ENCODE measurements at regions not wholly inside any gene's neighbourhood (a gene's known extent, or its start where the extent isn't known, plus 50 kb on each side); places are given as distances from the start of the nearest gene placed in this dataset.

DNA sequence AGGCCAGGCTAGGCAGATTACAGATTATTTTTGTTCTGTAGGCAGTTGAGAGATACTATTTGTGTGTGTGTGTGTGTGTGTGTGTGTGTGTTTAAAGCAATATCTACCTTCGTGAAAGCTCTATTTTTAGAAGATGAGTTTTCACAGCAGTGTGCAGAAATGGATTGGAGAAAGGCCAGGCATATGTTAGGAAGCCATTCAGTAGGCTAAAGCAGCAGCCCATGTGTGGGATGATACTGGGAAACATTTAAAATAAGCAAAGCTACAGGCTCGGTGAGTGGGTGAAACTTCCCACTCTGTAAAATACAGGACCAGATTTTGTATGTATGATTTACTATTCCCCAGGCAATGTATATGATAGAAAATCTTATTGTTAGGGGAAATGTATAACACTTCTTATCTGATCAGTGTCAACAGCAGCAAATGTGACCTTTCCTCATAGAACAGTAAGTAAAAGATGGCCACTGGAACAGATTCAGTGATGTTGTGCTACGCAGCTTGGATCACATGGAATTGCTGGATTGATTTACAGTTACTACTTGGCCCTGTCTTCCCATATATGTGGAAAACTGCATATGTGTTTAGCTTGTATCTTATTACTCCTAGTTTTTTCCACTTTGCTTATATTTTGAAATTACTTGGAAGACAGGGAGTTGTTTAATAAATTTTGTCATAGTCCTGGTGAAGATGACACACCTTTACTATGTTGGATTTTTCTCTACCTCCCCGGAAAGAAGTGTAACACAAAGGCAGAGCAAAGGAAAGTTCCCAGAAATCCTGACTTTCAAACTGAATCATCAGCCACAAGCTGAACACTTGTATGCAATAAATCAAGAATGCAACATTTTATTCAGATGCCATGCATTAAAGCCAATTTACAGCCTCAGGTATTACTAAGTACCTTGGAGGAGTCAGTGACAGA lies 1077.7 kb upstream of the SEMA6A start:
- TF ChIP-seq, protein P1, sequence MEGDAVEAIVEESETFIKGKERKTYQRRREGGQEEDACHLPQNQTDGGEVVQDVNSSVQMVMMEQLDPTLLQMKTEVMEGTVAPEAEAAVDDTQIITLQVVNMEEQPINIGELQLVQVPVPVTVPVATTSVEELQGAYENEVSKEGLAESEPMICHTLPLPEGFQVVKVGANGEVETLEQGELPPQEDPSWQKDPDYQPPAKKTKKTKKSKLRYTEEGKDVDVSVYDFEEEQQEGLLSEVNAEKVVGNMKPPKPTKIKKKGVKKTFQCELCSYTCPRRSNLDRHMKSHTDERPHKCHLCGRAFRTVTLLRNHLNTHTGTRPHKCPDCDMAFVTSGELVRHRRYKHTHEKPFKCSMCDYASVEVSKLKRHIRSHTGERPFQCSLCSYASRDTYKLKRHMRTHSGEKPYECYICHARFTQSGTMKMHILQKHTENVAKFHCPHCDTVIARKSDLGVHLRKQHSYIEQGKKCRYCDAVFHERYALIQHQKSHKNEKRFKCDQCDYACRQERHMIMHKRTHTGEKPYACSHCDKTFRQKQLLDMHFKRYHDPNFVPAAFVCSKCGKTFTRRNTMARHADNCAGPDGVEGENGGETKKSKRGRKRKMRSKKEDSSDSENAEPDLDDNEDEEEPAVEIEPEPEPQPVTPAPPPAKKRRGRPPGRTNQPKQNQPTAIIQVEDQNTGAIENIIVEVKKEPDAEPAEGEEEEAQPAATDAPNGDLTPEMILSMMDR (IDR thresholded peaks at IDR 0.05; ENCODE audit: borderline replicate concordance, control extremely low read depth, extremely low read depth, insufficient read depth, missing control alignments), result no peak
- in situ Hi-C loops (cut with MboI; ENCODE audit: low sequenced_read_pairs, unreplicated experiment), result no loop called here
- no peak for DNase-seq (ENCODE audit: low spot score)

DNA sequence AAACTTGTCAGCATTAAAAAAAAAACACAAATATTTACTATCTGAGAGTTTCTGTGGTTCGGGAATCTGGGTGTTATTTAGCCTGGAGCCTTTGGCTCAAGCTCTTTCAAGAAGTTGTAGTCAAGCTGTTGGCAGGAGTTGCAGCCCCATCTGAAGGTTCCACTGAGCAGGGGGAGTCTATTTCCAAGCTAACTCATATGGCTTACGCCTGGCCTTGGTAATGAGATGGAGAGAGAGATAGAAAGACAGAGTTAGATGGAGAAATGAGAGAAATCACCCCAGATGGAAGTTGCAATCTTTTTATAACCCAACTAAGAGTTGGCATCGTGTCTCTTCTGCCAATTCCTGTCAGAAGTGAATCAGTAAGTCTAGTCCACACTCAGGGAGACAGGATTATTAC lies 1075.2 kb upstream of the SEMA6A start:
- TF ChIP-seq, protein P1 (IDR thresholded peaks at IDR 0.05; ENCODE audit: borderline replicate concordance, control extremely low read depth, extremely low read depth, insufficient read depth, missing control alignments), result no peak
- in situ Hi-C loops (cut with MboI; ENCODE audit: low sequenced_read_pairs, unreplicated experiment), result no loop called here
- DNase-seq (ENCODE audit: low spot score), result no peak

DNA sequence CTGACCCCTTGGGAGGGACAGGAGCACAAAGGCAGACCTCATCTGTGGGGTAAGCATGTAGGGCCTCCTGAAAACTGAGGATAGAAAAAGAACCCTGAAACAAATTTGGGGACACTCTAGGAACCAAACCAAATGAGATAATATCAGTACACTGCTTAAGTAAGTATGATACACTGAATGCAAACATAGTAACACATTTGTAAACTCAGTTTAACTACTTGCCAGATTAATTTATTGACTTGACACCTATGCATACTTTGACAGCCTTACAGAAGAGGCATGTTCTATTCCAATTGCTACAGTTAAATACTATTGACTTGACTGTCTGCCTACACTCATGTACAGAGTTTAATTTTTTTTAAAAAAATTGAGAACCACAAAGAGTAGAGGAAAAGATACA lies 1070.8 kb upstream of the SEMA6A start:
- TF ChIP-seq, protein P1 (IDR thresholded peaks at IDR 0.05; ENCODE audit: borderline replicate concordance, control extremely low read depth, extremely low read depth, insufficient read depth, missing control alignments), result no peak
- DNase-seq (ENCODE audit: low spot score), result no peak
- in situ Hi-C loops (cut with MboI; ENCODE audit: low sequenced_read_pairs, unreplicated experiment), result no loop called here

DNA sequence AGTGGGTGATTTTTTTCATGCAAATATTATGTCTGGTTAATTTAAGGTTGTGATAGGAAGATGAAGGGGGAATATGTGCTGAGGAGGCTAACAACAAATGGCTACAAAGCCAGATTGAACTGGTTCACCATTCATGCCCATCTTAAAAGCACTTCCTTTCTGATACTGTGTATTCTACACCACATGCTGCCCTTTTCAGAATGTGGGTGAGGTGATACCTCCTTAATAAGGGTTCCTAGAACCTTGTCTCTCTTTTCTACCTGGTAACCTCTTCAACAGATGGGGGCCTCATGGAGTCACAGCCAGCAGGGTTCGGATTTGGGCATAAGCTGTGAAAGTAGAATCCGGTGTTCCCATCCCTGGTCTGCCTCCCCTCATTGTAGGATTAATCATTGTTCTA lies 1064.0 kb upstream of the SEMA6A start:
- TF ChIP-seq, protein P1 (IDR thresholded peaks at IDR 0.05; ENCODE audit: borderline replicate concordance, control extremely low read depth, extremely low read depth, insufficient read depth, missing control alignments), result no peak
- in situ Hi-C loops (cut with MboI; ENCODE audit: low sequenced_read_pairs, unreplicated experiment), result no loop called here
- DNase-seq (ENCODE audit: low spot score), result no peak

DNA sequence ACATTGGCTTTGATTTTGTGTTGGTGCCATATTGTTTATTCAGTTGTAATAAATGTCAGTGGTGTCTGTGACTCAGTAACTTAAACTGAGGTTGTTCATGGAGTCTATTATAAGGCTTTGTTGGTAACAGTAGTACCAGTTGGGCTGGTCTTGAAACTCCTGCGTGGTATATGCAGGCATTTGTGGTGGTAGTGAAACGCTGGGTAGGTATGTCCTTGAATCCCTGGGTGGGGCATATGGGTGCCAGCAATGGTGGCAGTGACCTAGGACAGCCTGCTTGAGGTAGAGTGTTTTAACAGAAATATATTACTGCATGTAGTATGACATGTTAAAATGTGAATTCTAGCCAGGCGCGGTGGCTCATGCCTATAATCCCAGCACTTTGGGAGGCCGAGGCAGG lies 1058.5 kb upstream of the SEMA6A start:
- TF ChIP-seq, protein P1 (IDR thresholded peaks at IDR 0.05; ENCODE audit: borderline replicate concordance, control extremely low read depth, extremely low read depth, insufficient read depth, missing control alignments), result no peak
- in situ Hi-C loops (cut with MboI; ENCODE audit: low sequenced_read_pairs, unreplicated experiment), result no loop called here
- no peak for DNase-seq (ENCODE audit: low spot score)

DNA sequence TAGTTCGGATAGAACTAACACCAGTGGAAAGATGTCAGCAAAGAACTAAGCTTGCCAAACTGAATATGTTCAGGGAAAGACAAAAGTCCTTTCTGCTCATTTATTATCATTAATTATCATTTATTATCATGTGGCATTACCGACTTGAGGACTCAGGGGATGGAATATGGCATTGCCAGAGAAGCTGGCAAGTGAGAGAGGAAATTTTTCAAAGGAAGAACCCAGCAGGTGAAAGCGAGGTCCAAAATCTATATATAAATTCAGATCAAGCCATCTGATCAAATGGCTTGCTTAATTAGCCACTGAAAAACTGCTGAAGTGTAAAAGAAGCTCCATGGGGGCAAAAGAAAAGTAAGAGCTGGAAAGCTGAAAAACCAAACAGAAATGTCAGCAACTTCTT lies 1049.6 kb upstream of the SEMA6A start:
- DNase-seq (ENCODE audit: low spot score), result no peak
- TF ChIP-seq, protein P1 (IDR thresholded peaks at IDR 0.05; ENCODE audit: borderline replicate concordance, control extremely low read depth, extremely low read depth, insufficient read depth, missing control alignments), result no peak
- in situ Hi-C loops (cut with MboI; ENCODE audit: low sequenced_read_pairs, unreplicated experiment), result no loop called here
